ENCODE measurements at regions not wholly inside any gene's neighbourhood (a gene's known extent, or its start where the extent isn't known, plus 50 kb on each side); places are given as distances from the start of the nearest gene placed in this dataset.
"Not testable (repeated sequence)": the region's sequence is repeated elsewhere in the genome, so short reads cannot be mapped to it uniquely, and the experiment has no call there.

GRCh38 chr5:125464847-125465432 lies 718.5 kb upstream of the ZNF608 start:
- no peak for DNase-seq (ENCODE audit: low read depth in 2 of 2)

GRCh38 chr5:125465703-125466102 lies 719.3 kb upstream of the ZNF608 start:
- DNase-seq (ENCODE audit: low read depth in 2 of 2), result no peak

GRCh38 chr5:125467222-125467621 lies 720.8 kb upstream of the ZNF608 start:
- DNase-seq (ENCODE audit: low read depth in 2 of 2), result no peak

- DNase-seq (ENCODE audit: low read depth in 2 of 2), result no peak
Observed at GRCh38 chr5:125470280-125470902, 724.0 kb upstream of the ZNF608 start.

- no peak for DNase-seq (ENCODE audit: low read depth in 2 of 2)
Observed at GRCh38 chr5:125476901-125477585, 730.6 kb upstream of the ZNF608 start.

- no peak for DNase-seq (ENCODE audit: low read depth in 2 of 2)
Observed at GRCh38 chr5:125477586-125477975, 731.1 kb upstream of the ZNF608 start.

- no peak for DNase-seq (ENCODE audit: low read depth in 2 of 2)
Observed at GRCh38 chr5:125478599-125478998, 732.2 kb upstream of the ZNF608 start.

GRCh38 chr5:125480911-125481310 lies 734.5 kb upstream of the ZNF608 start:
- no peak for DNase-seq (ENCODE audit: low read depth in 2 of 2)

GRCh38 chr5:125481506-125482465 lies 735.3 kb upstream of the ZNF608 start:
- no peak for DNase-seq (ENCODE audit: low read depth in 2 of 2)

GRCh38 chr5:125483609-125484008 lies 737.2 kb upstream of the ZNF608 start:
- no peak for DNase-seq (ENCODE audit: low read depth in 2 of 2)

GRCh38 chr5:125484272-125484741 lies 737.9 kb upstream of the ZNF608 start:
- no peak for DNase-seq (ENCODE audit: low read depth in 2 of 2)

- no peak for DNase-seq (ENCODE audit: low read depth in 2 of 2)
Observed at GRCh38 chr5:125484742-125485641, 738.6 kb upstream of the ZNF608 start.

- no peak for DNase-seq (ENCODE audit: low read depth in 2 of 2)
Observed at GRCh38 chr5:125485771-125486170, 739.3 kb upstream of the ZNF608 start.

- DNase-seq (ENCODE audit: low read depth in 2 of 2), result no peak
Observed at GRCh38 chr5:125486634-125487033, 740.2 kb upstream of the ZNF608 start.

GRCh38 chr5:125487231-125487630 lies 740.8 kb upstream of the ZNF608 start:
- no peak for DNase-seq (ENCODE audit: low read depth in 2 of 2)

GRCh38 chr5:125487652-125488051 lies 741.2 kb upstream of the ZNF608 start:
- not testable (repeated sequence) for DNase-seq (ENCODE audit: low read depth in 2 of 2)

- no peak for DNase-seq (ENCODE audit: low read depth in 2 of 2)
Observed at GRCh38 chr5:125489146-125489545, 742.7 kb upstream of the ZNF608 start.

GRCh38 chr5:125491986-125492492 lies 745.6 kb upstream of the ZNF608 start:
- no peak for DNase-seq (ENCODE audit: low read depth in 2 of 2)

GRCh38 chr5:125492977-125493376 lies 746.5 kb upstream of the ZNF608 start:
- DNase-seq (ENCODE audit: low read depth in 2 of 2), result no peak

- no peak for DNase-seq (ENCODE audit: low read depth in 2 of 2)
Observed at GRCh38 chr5:125496393-125496792, 750.0 kb upstream of the ZNF608 start.

GRCh38 chr5:125497651-125498050 lies 751.2 kb upstream of the ZNF608 start:
- DNase-seq (ENCODE audit: low read depth in 2 of 2), result no peak

Measured in activated CD4-positive, alpha-beta T cell treated with anti-CD3 and anti-CD28 coated beads for 24 hours (primary cell).